HG03196 (cell line): ENCODE measurements at regions not wholly inside any gene's neighbourhood (a gene's known extent, or its start where the extent isn't known, plus 50 kb on each side); places are given as distances from the start of the nearest gene placed in this dataset.

ENCODE experiments used
- ATAC-seq: cut with Tn5 transposase; IDR thresholded peaks from one replicate; pipeline ENCODE4 v1.9.1; 2021; ENCODE audit not compliant: unreplicated experiment

GRCh38 chr2:18094277-18094676 lies 215.8 kb downstream of the KCNS3 start:
- no peak for ATAC-seq

- ATAC-seq, result no peak
These were observed 214.7 kb downstream of the KCNS3 start for GRCh38 chr2:18093196-18093595.

DNA sequence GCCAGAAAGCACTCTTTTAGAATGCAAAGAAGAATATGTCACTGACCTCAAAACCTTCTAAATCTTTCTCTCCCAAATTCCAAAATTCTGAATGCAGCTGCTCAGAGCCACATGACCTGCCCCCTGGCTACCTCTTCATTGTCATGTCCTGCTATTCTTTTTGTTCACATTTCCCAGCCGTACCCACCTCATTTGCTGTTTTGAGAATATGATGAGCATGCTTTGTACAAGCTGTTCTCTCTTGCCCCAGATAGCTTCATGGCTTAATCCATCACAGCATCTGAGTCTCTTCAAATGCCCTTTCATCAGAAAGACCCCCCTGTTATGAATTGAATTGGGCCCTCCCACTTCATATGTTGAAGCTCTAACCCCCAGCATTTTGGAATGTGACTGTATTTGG lies 214.3 kb downstream of the KCNS3 start:
- no peak for ATAC-seq

DNA sequence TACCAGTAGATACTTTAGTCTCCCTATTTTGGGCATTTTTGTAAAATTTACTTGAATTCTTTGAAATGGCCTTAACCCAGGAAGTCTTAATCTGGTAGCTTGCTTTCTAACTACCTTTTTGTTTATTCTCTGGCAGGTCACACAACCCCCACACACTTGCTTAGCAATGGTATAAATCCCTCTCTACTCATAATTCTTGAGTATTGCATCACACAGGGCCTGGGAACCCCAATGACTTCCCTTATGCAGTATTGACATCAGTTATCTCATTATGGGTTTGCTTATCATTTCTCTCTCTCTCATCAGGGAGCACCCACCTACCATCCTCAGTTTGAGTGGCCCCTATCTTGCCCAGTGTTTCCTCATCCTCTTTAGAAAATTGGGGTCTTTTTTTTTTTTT lies 207.1 kb downstream of the KCNS3 start:
- no peak for ATAC-seq

- ATAC-seq, result no peak
These were observed 205.9 kb downstream of the KCNS3 start for GRCh38 chr2:18084376-18084775.

DNA sequence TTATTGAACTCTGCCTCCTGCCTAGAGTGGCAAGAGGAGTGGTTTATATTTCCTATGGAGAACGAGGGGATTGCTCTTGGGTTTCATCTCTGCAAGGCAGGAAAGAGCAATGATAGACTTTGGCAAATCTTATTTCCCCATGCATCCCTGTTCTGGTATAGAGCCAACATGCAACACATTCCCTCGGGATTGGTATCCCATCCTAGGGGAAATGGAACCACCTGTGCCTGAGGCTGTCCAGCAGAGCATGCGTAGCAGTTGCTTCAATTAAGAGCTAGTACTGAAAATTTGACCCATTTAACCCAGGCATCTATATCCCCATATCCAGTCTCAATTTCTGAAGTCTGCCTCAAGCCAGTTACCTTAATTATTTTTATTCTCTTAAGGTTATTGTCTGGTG lies 205.3 kb downstream of the KCNS3 start:
- ATAC-seq, result no peak

GRCh38 chr2:18078216-18078615 lies 199.7 kb downstream of the KCNS3 start:
- ATAC-seq, result no peak

GRCh38 chr2:18077704-18078103 lies 199.2 kb downstream of the KCNS3 start:
- ATAC-seq, result no peak

DNA sequence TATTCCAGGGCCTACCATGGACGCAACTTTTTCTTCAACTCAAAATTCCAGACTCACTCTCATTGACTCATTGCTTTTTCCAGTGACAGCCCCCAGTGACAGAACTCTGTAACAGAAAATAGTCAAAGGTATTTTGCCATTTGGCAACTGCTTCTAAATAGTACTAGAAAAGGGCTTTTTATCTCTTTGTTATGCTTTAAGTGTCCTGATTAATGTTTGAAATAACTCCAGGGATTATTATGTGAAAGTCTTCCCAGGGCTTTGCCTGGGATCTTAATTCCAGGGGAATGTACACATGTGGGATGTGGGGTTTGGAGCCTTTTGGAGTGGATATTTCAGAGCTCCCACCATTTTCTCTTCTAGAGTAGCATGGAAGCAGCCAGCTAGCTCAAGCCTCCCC lies 198.8 kb downstream of the KCNS3 start:
- ATAC-seq, result no peak

GRCh38 chr2:18074476-18074875 lies 196.0 kb downstream of the KCNS3 start:
- no peak for ATAC-seq

DNA sequence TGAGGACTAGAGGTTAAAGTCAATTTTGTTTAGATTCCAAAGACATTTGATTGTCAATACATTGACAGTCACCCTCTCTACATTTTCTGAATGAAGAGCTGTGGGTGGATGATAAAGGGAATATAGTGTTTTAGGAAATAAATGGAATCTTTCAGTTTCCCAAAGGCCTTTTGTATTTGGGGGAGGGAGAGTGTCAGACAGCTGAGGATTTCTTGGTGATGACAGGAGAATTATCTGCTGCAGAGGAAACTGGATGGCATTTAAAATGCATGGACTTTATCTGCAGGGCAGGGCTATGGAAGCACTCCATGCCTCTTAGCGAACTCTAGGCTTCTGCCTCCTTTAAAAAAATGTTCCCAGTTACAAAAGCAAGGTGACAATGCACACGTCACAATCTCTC lies 195.1 kb downstream of the KCNS3 start:
- ATAC-seq, result no peak

DNA sequence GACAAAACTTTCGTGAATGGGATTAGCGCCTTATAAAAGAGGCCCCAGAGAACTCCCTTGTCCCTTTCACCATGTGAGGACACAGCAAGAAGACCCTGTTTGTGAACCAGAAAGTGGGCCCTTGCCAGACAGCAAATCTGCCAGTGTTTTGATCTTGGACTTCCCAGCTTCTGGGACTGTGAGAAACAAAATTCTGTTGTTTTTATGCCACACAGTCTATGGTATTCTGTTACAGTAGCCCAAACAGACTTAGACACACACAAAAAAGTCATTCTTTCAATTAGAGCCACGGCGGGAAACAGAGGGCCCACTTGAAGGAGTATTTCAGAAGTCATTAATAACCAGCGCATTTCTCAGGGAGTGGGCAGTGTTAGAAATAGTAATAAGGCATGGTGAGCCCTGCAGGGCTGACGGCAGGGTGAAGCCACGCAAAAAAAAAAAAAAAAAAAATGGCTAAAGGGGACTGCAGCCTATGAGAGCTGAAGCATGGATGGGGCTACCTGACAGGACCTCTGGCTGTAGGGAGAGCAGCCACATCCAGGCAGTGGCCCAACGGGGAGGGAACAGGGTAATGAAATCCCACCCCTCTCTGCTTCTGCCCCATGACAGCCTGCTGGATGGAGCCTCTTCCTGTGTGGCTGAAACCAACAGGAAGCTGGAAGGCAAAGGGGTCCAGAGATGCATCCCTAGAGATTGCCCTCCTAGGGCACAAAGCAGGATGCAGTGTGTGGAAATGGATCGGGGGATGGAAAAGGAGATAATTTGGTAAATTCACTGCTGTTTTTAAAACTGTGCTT lies 189.3 kb downstream of the KCNS3 start:
- no peak for ATAC-seq

GRCh38 chr2:18066894-18067293 lies 188.4 kb downstream of the KCNS3 start:
- no peak for ATAC-seq

GRCh38 chr2:18066066-18066465 lies 187.6 kb downstream of the KCNS3 start:
- no peak for ATAC-seq

GRCh38 chr2:18065249-18065648 lies 186.8 kb downstream of the KCNS3 start:
- no peak for ATAC-seq

DNA sequence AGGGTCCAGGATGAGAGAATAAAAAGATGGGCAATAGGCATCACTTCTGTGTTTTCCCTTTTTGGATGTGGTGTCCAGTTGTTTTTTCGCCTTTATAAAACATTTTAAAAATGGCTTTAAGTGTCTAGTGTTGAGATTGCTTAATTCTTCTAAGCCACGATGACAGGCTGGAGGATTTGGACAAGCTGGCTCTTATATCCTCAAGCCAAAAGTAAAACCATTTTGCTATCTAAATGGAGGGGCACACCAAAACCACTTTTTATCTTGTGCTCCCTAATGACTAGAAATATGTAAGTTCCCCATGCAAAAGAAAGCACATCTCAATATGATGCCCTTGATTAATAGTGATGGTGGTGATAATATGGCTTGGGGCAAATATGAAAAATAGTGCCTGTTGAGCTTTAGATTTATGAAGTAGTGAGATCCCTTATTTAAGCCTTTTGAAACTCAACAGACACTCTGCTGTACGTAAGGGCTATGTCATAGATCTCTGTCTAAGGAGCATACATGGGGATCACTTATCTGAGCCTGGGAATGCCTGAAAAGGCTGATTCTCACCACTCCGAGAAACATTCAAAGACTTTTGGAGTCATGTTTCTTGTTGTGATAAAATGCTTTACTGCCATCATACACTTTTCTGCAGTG lies 185.5 kb downstream of the KCNS3 start:
- no peak for ATAC-seq

- no peak for ATAC-seq
These were observed 184.4 kb downstream of the KCNS3 start for GRCh38 chr2:18062892-18063291.

DNA sequence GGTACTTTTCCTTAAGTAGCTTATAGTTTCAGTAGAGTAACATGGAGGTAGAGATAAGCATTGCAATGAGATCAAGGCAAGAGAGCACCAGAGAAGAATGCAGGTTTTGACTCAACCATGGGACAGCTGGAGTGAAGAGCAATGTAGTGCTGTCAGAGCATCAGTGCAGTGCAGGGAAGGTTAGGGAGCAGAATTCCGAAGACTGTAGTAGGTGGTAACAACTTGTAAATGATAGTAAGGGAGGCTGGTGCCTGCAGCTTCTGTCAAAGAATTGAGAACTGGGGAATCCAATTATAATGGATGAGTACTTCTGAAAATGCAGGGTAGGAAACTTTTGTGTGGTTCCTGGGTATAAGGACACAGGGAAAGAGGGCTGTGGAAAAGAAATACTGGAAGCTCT lies 183.2 kb downstream of the KCNS3 start:
- ATAC-seq, result no peak

DNA sequence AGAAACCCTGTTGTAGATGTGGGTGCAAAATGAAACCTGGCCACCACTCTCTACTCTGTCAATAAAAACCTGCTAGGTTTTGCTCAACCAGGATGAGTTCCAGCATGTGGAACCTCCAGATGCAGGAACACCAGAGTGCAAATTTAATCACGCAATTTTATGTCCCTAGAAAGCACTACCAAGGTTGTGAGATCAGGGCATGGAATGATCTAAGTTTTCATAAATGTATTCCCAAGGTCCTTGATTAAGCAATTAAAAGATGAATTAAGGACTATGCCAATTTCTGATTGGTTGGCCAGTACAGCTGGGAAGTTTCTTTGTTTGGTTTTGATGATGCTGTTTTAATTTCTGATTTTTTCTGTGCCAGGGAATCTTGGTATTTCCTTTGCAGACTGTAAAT lies 179.2 kb downstream of the KCNS3 start:
- no peak for ATAC-seq

- ATAC-seq, result no peak
These were observed 176.8 kb downstream of the KCNS3 start for GRCh38 chr2:18055290-18055689.

DNA sequence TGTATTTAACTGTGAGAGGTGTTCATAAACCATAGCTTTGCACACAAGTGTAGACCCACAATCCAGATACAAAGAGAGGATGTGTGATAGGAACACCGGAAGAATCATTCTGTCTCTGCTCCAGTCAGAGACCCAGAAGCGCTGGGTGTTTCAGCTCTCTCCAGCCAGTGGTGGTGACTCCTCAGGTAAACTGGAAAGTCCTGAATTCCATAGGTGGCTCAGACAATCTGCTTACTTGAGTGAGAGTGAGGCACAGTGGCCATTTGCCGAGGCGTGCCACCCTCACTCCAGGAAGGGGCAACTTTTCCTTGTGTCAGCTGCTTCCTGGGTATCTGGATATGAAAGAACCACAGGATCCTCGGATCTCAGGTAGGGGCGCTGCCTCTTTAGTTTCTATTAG lies 171.5 kb downstream of the KCNS3 start:
- ATAC-seq, result no peak

- no peak for ATAC-seq
These were observed 170.9 kb downstream of the KCNS3 start for GRCh38 chr2:18049325-18049724.
